Spleen (tissue), 7 donors: ENCODE measurements at regions not wholly inside any gene's neighbourhood (a gene's known extent, or its start where the extent isn't known, plus 50 kb on each side); places are given as distances from the start of the nearest gene placed in this dataset.

ENCODE experiments used
- POLR2A ChIP-seq, 3 donors: fragments of 450-650 bp; IDR thresholded peaks; one replicate each; pipeline ENCODE4 v1.5.1; 2017; ENCODE audit warnings: antibody characterized with exemption in 3 of 3, mild to moderate bottlenecking in 1 of 3
- POLR2AphosphoS5 ChIP-seq, 3 donors: sonication (generic); formaldehyde crosslinking; IDR thresholded peaks; one replicate each; pipeline ENCODE4 v1.5.1; 2017; ENCODE audit warnings: antibody characterized with exemption in 3 of 3
- TF ChIP-seq, protein P1 (sequence below), 11 experiments: fragments of 200-600 bp in 7 of 11; fragments of 450-650 bp in 4 of 11; sonication (generic) in 4 of 11; IDR thresholded peaks in 8 of 11; conservative IDR thresholded peaks in 3 of 11; 1 replicate in 7 of 11; 2 replicates in 4 of 11; pipeline versions ENCODE4 v1.4.0 to v1.8.0; 2016 to 2021; ENCODE audit warnings: antibody characterized with exemption in 11 of 11, inconsistent platforms in 4 of 11, mild to moderate bottlenecking in 1 of 11
- donor health status: DM: no; HTN: no; CAD: no; lungs with moderate emphysema.
- donor health status: DM: no; HTN: no; CAD: no.
- donor health status: DM: no; HTN: no; CAD: no.

DNA sequence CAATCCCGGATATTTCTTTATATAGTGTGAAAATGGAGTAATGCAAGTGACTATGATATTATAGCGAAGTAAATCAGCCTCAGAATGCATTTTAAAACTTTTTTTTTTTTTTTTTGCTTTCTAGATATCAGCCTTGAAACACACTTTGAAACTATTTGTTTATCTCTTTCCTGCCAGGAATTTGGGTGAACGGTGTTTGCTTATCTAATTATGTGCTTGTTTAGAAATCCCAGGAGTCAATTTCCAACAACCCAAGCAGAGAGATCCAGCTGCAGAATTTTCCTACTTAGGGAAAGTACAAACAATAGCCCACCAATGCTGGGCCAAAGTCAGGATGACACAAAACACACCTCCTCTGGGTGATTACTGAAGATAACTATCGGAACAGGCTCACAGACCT is 958.8 kb downstream of the PCDH18 start:
- TF ChIP-seq POLR2A (IDR thresholded peaks at IDR 0.05) (no peak), POLR2AphosphoS5 (IDR thresholded peaks at IDR 0.05) (no peak)
- TF ChIP-seq, protein P1, sequence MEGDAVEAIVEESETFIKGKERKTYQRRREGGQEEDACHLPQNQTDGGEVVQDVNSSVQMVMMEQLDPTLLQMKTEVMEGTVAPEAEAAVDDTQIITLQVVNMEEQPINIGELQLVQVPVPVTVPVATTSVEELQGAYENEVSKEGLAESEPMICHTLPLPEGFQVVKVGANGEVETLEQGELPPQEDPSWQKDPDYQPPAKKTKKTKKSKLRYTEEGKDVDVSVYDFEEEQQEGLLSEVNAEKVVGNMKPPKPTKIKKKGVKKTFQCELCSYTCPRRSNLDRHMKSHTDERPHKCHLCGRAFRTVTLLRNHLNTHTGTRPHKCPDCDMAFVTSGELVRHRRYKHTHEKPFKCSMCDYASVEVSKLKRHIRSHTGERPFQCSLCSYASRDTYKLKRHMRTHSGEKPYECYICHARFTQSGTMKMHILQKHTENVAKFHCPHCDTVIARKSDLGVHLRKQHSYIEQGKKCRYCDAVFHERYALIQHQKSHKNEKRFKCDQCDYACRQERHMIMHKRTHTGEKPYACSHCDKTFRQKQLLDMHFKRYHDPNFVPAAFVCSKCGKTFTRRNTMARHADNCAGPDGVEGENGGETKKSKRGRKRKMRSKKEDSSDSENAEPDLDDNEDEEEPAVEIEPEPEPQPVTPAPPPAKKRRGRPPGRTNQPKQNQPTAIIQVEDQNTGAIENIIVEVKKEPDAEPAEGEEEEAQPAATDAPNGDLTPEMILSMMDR (IDR thresholded peaks at IDR 0.05 in 8 of 11, conservative IDR thresholded peaks at IDR 0.05 in 3 of 11): no peak
